Astrocyte (in vitro differentiated cells and primary cell): ENCODE measurements at regions not wholly inside any gene's neighbourhood (a gene's known extent, or its start where the extent isn't known, plus 50 kb on each side); places are given as distances from the start of the nearest gene placed in this dataset.
A peak's percentile ranks its signal among the peaks of the same experiment; 100 is the strongest.

Source experiments
- EZH2 ChIP-seq: IDR thresholded peaks from 2 replicates; pipeline ENCODE4 v1.6.1; 2012; ENCODE audit warnings: mild to moderate bottlenecking, low read length, inconsistent platforms; ENCODE audit not compliant: insufficient read depth
- TF ChIP-seq, protein P1 (sequence below): IDR thresholded peaks from 2 replicates; pipeline ENCODE4 v1.5.1; 2011; ENCODE audit warnings: low read depth, mild to moderate bottlenecking, inconsistent platforms, low read length, moderate library complexity; ENCODE audit not compliant: insufficient read depth

DNA sequence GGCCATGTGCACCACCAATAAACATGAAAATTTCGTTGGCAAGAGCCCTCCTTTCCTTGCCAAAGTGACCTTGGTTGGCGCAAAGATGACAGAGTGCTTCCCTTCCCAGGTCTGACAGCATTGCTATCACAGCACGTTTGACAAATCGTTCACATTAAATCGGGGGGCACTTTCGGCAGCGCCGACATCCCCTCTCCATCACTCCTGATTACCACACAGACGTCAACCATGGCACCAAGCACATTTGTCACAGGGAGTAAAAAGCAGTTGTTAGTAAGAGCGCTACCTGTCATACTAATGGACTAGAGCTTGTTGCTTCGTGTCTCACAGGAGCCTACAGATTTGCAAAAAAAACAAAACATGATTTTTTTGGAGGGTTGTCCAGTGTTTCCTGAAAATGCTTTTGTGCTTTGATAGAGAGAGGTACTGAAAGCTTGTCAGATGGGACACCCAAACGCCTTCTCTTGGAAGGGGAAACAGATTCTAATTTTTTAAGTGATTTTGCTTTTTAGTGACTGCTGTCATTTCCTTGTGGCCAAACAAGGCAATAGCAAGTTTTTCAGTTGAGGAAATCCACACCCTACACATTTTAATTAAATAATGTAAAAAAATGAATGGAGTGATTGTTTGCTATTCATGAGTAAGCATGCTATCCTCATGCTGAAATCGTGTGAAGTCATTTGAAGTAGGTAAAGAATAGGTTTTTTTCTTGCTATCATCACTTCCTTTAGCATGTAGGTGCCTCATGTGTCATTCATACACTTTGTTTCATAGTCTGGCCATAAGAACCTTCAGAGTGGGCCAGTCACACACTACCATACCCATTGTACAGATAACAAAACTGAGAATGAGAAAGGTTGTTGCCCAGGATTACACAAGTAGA, 682.8 kb upstream of the WWC1 start:
- TF ChIP-seq, protein P1, sequence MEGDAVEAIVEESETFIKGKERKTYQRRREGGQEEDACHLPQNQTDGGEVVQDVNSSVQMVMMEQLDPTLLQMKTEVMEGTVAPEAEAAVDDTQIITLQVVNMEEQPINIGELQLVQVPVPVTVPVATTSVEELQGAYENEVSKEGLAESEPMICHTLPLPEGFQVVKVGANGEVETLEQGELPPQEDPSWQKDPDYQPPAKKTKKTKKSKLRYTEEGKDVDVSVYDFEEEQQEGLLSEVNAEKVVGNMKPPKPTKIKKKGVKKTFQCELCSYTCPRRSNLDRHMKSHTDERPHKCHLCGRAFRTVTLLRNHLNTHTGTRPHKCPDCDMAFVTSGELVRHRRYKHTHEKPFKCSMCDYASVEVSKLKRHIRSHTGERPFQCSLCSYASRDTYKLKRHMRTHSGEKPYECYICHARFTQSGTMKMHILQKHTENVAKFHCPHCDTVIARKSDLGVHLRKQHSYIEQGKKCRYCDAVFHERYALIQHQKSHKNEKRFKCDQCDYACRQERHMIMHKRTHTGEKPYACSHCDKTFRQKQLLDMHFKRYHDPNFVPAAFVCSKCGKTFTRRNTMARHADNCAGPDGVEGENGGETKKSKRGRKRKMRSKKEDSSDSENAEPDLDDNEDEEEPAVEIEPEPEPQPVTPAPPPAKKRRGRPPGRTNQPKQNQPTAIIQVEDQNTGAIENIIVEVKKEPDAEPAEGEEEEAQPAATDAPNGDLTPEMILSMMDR: peak; percentile 10
- no peak for TF ChIP-seq EZH2
